ENCODE measurements at regions not wholly inside any gene's neighbourhood (a gene's known extent, or its start where the extent isn't known, plus 50 kb on each side); places are given as distances from the start of the nearest gene placed in this dataset.

DNA sequence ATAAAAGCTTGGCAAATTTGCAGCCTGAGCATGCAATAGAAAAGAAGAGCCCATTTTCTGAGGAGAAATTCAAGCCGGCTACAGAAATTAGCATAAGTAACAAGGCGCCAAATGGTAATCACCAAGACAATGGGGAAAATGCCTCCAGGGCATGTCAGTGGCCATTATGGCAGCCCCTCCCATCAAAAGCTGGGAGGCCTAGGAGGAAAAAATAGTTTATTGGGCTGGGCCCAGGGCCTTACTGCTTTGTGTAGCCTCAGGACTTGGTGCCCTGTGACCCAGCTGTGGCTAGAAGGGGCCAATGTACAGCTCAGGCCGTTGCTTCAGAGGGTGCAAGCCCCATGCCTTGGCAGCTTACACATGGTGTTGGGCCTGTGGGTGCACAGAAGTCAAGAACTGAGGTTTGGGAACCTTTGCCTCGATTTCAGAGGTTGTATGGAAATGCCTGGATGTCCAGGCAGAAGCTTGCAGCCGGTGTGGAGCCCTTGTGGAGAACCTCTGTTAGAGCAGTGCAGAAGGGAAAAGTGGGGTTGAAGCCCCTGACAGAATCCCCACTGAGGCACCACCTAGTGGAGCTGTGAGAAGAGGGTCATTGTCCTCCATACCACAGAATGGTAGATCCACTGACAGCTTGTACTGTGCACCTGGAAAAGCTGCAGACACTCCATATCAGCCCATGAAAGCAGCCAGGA lies 328.5 kb upstream of the MAP3K7 start:
- no peak for TF ChIP-seq POLR2A (IDR thresholded peaks at IDR 0.05; ENCODE audit: low read length)
- TF ChIP-seq, protein P1, sequence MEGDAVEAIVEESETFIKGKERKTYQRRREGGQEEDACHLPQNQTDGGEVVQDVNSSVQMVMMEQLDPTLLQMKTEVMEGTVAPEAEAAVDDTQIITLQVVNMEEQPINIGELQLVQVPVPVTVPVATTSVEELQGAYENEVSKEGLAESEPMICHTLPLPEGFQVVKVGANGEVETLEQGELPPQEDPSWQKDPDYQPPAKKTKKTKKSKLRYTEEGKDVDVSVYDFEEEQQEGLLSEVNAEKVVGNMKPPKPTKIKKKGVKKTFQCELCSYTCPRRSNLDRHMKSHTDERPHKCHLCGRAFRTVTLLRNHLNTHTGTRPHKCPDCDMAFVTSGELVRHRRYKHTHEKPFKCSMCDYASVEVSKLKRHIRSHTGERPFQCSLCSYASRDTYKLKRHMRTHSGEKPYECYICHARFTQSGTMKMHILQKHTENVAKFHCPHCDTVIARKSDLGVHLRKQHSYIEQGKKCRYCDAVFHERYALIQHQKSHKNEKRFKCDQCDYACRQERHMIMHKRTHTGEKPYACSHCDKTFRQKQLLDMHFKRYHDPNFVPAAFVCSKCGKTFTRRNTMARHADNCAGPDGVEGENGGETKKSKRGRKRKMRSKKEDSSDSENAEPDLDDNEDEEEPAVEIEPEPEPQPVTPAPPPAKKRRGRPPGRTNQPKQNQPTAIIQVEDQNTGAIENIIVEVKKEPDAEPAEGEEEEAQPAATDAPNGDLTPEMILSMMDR (IDR thresholded peaks at IDR 0.05) = no peak
- TF ChIP-seq EP300 (IDR thresholded peaks at IDR 0.05) = no peak
- TF ChIP-seq FOSL2 (IDR thresholded peaks at IDR 0.05) = no peak
- no peak for TF ChIP-seq FOSL2 (CRISPR knock-in tag; IDR thresholded peaks at IDR 0.05)
- TF ChIP-seq, protein P2, sequence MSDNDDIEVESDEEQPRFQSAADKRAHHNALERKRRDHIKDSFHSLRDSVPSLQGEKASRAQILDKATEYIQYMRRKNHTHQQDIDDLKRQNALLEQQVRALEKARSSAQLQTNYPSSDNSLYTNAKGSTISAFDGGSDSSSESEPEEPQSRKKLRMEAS (IDR thresholded peaks at IDR 0.05) = no peak
- no peak for TF ChIP-seq MYC (IDR thresholded peaks at IDR 0.05; ENCODE audit: borderline replicate concordance, low read length)
- TF ChIP-seq BHLHE40 (IDR thresholded peaks at IDR 0.05; ENCODE audit: low read depth, low read length) = no peak
- TF ChIP-seq TFCP2L1 (CRISPR knock-in tag; IDR thresholded peaks at IDR 0.05) = no peak
- TF ChIP-seq, protein P3, sequence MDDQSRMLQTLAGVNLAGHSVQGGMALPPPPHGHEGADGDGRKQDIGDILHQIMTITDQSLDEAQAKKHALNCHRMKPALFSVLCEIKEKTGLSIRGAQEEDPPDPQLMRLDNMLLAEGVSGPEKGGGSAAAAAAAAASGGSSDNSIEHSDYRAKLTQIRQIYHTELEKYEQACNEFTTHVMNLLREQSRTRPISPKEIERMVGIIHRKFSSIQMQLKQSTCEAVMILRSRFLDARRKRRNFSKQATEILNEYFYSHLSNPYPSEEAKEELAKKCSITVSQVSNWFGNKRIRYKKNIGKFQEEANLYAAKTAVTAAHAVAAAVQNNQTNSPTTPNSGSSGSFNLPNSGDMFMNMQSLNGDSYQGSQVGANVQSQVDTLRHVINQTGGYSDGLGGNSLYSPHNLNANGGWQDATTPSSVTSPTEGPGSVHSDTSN (IDR thresholded peaks at IDR 0.05) = no peak
- TF ChIP-seq FOSB (CRISPR knock-in tag; IDR thresholded peaks at IDR 0.05) = no peak
- no peak for TF ChIP-seq NR3C1 (IDR thresholded peaks at IDR 0.05)
- TF ChIP-seq, protein P4, sequence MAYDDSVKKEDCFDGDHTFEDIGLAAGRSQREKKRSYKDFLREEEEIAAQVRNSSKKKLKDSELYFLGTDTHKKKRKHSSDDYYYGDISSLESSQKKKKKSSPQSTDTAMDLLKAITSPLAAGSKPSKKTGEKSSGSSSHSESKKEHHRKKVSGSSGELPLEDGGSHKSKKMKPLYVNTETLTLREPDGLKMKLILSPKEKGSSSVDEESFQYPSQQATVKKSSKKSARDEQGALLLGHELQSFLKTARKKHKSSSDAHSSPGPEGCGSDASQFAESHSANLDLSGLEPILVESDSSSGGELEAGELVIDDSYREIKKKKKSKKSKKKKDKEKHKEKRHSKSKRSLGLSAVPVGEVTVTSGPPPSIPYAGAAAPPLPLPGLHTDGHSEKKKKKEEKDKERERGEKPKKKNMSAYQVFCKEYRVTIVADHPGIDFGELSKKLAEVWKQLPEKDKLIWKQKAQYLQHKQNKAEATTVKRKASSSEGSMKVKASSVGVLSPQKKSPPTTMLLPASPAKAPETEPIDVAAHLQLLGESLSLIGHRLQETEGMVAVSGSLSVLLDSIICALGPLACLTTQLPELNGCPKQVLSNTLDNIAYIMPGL (CRISPR knock-in tag; IDR thresholded peaks at IDR 0.05; ENCODE audit: borderline replicate concordance) = no peak
